ENCODE measurements at regions not wholly inside any gene's neighbourhood (a gene's known extent, or its start where the extent isn't known, plus 50 kb on each side); places are given as distances from the start of the nearest gene placed in this dataset.

DNA sequence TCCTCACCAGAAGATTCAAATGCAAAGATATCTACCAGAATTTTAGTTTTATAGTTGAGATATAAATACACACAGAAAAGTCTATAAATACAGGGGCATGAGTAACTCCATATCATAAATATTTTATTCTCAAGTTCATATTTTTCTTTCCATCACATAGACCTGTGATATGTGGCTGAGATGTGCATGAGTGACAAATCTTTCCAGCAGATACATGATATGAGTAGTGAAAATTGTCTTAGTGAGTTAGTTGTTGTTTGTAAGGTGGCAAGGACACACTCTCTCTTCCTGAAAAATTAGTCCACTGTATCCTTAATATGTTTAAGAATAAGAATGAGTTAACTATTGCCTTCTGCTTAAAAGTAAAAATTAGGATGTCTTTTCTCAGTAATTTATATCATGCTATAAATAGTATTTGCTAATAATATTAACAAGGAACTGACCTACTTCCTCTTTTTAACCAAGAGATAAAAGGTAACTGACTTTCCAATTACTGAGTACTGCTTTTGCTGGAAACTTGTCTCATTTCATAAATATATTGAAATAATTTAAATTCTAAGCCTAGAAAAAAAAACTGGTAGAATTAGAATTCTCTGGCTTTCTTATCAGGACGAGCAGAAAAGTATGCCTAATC, 85.2 kb upstream of the SESTD1 start:
- no peak overlapping the region for H3K4me3 Mint-ChIP-seq
- H3K27me3 Mint-ChIP-seq (ENCODE audit: insufficient read depth, low read depth, poor library complexity): peaks cover 2% of the 10 kb centered on the region
- Histone ChIP-seq H3K4me1 (ENCODE audit: insufficient read depth) (0 out of 2 replicates have a peak, but pooled peaks cover under 1% of the 10 kb centered on the region), H3K79me2 (replicated peaks; ENCODE audit: insufficient read depth) (no peaks in the 10 kb centered on the region), H3K9me2 (ENCODE audit: insufficient read depth) (peaks cover 5% of the 10 kb centered on the region; the same call in 1 of the 2 replicates), H3K4me2 (no peak overlapping the region), H3K27me3 (ENCODE audit: insufficient read depth) (no peaks in the 10 kb centered on the region), H2AFZ (no peak overlapping the region), H4K20me1 (replicated peaks; ENCODE audit: insufficient read depth) (no peaks in the 10 kb centered on the region), H3F3A (replicated peaks; ENCODE audit: low read depth) (no peaks in the 10 kb centered on the region), H3K36me3 (ENCODE audit: insufficient read depth) (no peaks in the 10 kb centered on the region), H3K4me3 (no peak overlapping the region), H3K27ac (ENCODE audit: low read depth) (no peak overlapping the region)
- ATAC-seq: no peak
- no peak for DNase-seq (ENCODE audit: low spot score)
- no peak overlapping the region for H3K27ac Mint-ChIP-seq
- H3K36me3 Mint-ChIP-seq (ENCODE audit: low read depth): no peaks in the 10 kb centered on the region
- TF ChIP-seq, protein P1, sequence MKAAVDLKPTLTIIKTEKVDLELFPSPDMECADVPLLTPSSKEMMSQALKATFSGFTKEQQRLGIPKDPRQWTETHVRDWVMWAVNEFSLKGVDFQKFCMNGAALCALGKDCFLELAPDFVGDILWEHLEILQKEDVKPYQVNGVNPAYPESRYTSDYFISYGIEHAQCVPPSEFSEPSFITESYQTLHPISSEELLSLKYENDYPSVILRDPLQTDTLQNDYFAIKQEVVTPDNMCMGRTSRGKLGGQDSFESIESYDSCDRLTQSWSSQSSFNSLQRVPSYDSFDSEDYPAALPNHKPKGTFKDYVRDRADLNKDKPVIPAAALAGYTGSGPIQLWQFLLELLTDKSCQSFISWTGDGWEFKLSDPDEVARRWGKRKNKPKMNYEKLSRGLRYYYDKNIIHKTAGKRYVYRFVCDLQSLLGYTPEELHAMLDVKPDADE (IDR thresholded peaks at IDR 0.05): no peak
- TF ChIP-seq JUNB (IDR thresholded peaks at IDR 0.05; ENCODE audit: unreplicated experiment) (no peak), EZH2phosphoT487 (IDR thresholded peaks at IDR 0.05; ENCODE audit: unreplicated experiment) (no peak), NANOG (IDR thresholded peaks at IDR 0.05; ENCODE audit: borderline replicate concordance) (no peak), ZNF114 (CRISPR knock-in tag; IDR thresholded peaks at IDR 0.05) (no peak), ZNF331 (CRISPR knock-in tag; IDR thresholded peaks at IDR 0.05; ENCODE audit: low read depth) (no peak)
- TF ChIP-seq, protein P2, sequence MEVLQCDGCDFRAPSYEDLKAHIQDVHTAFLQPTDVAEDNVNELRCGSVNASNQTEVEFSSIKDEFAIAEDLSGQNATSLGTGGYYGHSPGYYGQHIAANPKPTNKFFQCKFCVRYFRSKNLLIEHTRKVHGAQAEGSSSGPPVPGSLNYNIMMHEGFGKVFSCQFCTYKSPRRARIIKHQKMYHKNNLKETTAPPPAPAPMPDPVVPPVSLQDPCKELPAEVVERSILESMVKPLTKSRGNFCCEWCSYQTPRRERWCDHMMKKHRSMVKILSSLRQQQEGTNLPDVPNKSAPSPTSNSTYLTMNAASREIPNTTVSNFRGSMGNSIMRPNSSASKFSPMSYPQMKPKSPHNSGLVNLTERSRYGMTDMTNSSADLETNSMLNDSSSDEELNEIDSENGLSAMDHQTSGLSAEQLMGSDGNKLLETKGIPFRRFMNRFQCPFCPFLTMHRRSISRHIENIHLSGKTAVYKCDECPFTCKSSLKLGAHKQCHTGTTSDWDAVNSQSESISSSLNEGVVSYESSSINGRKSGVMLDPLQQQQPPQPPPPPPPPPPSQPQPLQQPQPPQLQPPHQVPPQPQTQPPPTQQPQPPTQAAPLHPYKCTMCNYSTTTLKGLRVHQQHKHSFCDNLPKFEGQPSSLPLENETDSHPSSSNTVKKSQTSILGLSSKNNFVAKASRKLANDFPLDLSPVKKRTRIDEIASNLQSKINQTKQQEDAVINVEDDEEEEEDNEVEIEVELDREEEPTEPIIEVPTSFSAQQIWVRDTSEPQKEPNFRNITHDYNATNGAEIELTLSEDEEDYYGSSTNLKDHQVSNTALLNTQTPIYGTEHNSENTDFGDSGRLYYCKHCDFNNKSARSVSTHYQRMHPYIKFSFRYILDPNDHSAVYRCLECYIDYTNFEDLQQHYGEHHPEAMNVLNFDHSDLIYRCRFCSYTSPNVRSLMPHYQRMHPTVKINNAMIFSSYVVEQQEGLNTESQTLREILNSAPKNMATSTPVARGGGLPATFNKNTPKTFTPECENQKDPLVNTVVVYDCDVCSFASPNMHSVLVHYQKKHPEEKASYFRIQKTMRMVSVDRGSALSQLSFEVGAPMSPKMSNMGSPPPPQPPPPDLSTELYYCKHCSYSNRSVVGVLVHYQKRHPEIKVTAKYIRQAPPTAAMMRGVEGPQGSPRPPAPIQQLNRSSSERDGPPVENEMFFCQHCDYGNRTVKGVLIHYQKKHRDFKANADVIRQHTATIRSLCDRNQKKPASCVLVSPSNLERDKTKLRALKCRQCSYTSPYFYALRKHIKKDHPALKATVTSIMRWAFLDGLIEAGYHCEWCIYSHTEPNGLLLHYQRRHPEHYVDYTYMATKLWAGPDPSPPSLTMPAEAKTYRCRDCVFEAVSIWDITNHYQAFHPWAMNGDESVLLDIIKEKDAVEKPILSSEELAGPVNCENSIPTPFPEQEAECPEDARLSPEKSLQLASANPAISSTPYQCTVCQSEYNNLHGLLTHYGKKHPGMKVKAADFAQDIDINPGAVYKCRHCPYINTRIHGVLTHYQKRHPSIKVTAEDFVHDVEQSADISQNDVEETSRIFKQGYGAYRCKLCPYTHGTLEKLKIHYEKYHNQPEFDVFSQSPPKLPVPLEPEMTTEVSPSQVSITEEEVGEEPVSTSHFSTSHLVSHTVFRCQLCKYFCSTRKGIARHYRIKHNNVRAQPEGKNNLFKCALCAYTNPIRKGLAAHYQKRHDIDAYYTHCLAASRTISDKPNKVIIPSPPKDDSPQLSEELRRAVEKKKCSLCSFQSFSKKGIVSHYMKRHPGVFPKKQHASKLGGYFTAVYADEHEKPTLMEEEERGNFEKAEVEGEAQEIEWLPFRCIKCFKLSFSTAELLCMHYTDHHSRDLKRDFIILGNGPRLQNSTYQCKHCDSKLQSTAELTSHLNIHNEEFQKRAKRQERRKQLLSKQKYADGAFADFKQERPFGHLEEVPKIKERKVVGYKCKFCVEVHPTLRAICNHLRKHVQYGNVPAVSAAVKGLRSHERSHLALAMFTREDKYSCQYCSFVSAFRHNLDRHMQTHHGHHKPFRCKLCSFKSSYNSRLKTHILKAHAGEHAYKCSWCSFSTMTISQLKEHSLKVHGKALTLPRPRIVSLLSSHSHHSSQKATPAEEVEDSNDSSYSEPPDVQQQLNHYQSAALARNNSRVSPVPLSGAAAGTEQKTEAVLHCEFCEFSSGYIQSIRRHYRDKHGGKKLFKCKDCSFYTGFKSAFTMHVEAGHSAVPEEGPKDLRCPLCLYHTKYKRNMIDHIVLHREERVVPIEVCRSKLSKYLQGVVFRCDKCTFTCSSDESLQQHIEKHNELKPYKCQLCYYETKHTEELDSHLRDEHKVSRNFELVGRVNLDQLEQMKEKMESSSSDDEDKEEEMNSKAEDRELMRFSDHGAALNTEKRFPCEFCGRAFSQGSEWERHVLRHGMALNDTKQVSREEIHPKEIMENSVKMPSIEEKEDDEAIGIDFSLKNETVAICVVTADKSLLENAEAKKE (CRISPR knock-in tag; IDR thresholded peaks at IDR 0.05): no peak
- TF ChIP-seq, protein P3, sequence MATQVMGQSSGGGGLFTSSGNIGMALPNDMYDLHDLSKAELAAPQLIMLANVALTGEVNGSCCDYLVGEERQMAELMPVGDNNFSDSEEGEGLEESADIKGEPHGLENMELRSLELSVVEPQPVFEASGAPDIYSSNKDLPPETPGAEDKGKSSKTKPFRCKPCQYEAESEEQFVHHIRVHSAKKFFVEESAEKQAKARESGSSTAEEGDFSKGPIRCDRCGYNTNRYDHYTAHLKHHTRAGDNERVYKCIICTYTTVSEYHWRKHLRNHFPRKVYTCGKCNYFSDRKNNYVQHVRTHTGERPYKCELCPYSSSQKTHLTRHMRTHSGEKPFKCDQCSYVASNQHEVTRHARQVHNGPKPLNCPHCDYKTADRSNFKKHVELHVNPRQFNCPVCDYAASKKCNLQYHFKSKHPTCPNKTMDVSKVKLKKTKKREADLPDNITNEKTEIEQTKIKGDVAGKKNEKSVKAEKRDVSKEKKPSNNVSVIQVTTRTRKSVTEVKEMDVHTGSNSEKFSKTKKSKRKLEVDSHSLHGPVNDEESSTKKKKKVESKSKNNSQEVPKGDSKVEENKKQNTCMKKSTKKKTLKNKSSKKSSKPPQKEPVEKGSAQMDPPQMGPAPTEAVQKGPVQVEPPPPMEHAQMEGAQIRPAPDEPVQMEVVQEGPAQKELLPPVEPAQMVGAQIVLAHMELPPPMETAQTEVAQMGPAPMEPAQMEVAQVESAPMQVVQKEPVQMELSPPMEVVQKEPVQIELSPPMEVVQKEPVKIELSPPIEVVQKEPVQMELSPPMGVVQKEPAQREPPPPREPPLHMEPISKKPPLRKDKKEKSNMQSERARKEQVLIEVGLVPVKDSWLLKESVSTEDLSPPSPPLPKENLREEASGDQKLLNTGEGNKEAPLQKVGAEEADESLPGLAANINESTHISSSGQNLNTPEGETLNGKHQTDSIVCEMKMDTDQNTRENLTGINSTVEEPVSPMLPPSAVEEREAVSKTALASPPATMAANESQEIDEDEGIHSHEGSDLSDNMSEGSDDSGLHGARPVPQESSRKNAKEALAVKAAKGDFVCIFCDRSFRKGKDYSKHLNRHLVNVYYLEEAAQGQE (IDR thresholded peaks at IDR 0.05; ENCODE audit: unreplicated experiment): no peak
- no peaks in the 10 kb centered on the region for H3K9me3 Mint-ChIP-seq
- H3K4me1 Mint-ChIP-seq: peaks cover 2% of the 10 kb centered on the region

All from GM23338 (cell line).